Activated naive CD8-positive, alpha-beta T cell treated with anti-CD3 and anti-CD28 coated beads, Interleukin-2, amount 10 ng/mL, durations not matched to agents 7 days and 5 days (primary cell): ENCODE measurements at regions not wholly inside any gene's neighbourhood (a gene's known extent, or its start where the extent isn't known, plus 50 kb on each side); places are given as distances from the start of the nearest gene placed in this dataset.

Experiments
- ATAC-seq: fragments of 150-1000 bp; cut with Tn5 transposase; one replicate; pipeline ENCODE4 v1.10.0; 2021; ENCODE audit warnings: low read depth, moderate library complexity
- POLR2A ChIA-PET: fragments of 350-600 bp; sonication (Branson Sonifier 250); formaldehyde crosslinking; loops from one replicate; lab custom pipeline; 2021; ENCODE audit warnings: antibody characterized with exemption; lab: Charles Lee
- DNase-seq: peaks from one replicate; pipeline ENCODE4 v3.0.0; 2021
- H3K27ac Mint-ChIP-seq: one replicate; pipeline ENCODE4 v1.8.0; 2022; ENCODE audit warnings: mild to moderate bottlenecking, mixed read lengths
- H3K27me3 Mint-ChIP-seq: one replicate; pipeline ENCODE4 v1.8.0; 2022; ENCODE audit warnings: mild to moderate bottlenecking, moderate library complexity, mixed read lengths
- H3K36me3 Mint-ChIP-seq: one replicate; pipeline ENCODE4 v1.8.0; 2021; ENCODE audit warnings: mild to moderate bottlenecking, mixed read lengths
- H3K4me1 Mint-ChIP-seq: one replicate; pipeline ENCODE4 v1.8.0; 2021; ENCODE audit warnings: mixed read lengths
- H3K4me3 Mint-ChIP-seq: one replicate; pipeline ENCODE4 v1.8.0; 2022; ENCODE audit warnings: mild to moderate bottlenecking, moderate library complexity, mixed read lengths
- H3K9me3 Mint-ChIP-seq: one replicate; pipeline ENCODE4 v1.8.0; 2021; ENCODE audit warnings: mixed read lengths

DNA sequence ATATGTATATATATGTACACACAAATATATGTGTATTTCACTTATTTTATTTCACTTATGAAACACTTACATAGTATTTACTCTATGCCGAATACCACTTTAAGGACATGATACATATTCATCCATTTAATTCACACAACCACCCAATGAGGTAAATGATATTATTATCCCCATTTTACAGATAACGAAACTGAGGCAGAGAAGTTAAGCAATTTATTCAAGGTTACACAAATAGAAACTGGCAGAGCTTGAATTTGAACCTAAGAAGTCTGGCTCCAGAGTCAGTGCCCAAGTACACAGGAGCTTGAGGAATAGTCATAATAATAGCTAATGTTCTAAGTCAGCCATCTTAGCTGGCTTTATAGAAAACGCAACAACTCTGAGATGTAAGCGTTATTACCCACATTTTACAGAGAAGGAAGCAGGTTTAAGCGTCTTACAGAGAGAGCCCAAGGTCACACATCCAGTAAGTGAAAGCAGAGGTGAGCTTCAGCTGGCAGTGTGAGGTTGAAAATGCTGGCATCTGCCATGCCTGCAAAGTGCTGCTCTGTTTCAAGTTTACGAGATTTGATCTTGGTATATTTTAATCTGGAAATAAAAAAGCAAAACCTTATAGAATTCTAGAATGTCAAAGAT lies 326.9 kb downstream of the LPIN1 start:
- Mint-ChIP-seq H3K27me3 (peaks cover 1% of the 10 kb centered on the region), H3K4me1 (no peaks in the 10 kb centered on the region), H3K36me3 (no peaks in the 10 kb centered on the region), H3K9me3 (no peaks in the 10 kb centered on the region), H3K4me3 (no peak overlapping the region), H3K27ac (no peak overlapping the region)
- ATAC-seq (no peak), DNase-seq (no peak)
- POLR2A ChIA-PET, result no interaction called here

DNA sequence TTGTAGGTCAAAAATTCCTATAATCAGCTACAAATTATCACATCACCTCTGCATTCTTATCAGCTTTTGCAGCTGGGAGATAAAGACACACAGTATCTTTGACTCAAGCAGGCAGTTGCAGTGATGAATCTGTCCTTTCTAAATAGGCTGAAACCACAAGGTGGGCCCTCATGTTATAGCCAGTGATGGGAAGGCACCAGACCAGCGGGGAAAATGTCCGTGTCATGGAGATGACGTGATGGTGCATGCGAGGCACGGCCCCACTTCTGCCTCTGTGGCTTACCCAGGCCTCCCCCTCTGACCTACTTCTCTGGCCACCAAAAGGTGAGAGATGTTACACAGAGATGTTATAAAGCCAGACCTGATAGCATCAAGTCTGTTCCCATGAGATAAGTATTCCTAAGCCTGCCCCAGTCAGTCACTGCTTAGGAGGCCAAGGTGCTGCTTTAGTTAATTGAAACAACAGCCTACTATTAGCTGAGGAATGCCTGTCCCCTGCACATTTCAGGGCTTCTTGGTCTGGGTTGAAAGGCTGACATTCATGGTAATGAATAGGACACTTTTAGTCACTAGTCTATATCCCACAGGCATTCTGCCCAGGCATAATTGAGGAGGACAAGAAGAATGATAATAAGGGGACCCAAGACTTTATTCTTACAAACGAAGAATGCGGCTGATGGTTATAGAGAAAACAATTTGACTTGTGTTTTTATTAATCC lies 327.9 kb downstream of the LPIN1 start:
- no peaks in the 10 kb centered on the region for H3K4me1 Mint-ChIP-seq
- no peaks in the 10 kb centered on the region for H3K9me3 Mint-ChIP-seq
- no peak for ATAC-seq
- POLR2A ChIA-PET, result no interaction called here
- DNase-seq, result no peak
- no peak overlapping the region for H3K27ac Mint-ChIP-seq
- H3K27me3 Mint-ChIP-seq, result no peaks in the 10 kb centered on the region
- H3K4me3 Mint-ChIP-seq, result no peak overlapping the region
- no peaks in the 10 kb centered on the region for H3K36me3 Mint-ChIP-seq

DNA sequence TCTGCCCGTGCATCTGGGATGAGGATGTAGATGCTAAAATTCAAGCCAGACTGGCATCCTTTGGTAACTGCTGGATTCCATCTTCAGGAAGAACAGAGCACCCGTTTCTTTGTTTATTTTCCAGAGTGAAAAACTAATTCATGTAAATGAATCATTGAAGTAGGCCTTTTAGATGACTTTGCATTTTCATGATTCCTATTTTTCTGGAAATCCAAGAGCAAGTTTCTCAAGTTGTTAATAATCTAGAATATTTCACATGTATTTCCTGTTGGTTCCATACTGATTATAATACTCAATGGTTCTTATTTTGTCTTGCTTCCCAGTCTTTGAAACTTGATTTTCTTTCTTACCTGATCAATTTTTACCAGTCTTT lies 328.4 kb downstream of the LPIN1 start:
- POLR2A ChIA-PET, result no interaction called here
- Mint-ChIP-seq H3K4me3 (no peak overlapping the region), H3K27me3 (no peaks in the 10 kb centered on the region), H3K27ac (no peak overlapping the region), H3K36me3 (no peaks in the 10 kb centered on the region), H3K4me1 (no peaks in the 10 kb centered on the region), H3K9me3 (no peaks in the 10 kb centered on the region)
- ATAC-seq (no peak), DNase-seq (no peak)

DNA sequence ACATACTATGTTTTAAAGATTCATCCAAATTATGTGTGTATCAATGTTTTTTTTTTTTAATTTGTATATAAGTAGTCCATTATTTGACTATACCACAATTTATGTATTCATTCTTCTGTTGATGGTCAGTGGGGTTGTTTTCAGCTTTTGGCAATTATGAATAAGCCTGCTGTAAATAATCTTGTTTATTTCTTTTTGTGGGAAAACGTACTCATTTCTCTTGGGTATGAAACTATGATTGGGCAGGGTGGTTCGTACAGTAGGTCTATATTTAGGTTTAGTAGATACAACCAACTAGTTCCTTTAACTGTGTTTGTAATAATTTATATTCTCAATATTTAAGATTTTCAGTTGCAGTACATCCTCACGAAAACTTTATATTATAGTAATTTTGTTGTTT lies 329.2 kb downstream of the LPIN1 start:
- Mint-ChIP-seq H3K27ac (no peak overlapping the region), H3K4me1 (no peaks in the 10 kb centered on the region), H3K36me3 (no peaks in the 10 kb centered on the region), H3K4me3 (no peak overlapping the region), H3K9me3 (no peaks in the 10 kb centered on the region), H3K27me3 (no peaks in the 10 kb centered on the region)
- POLR2A ChIA-PET, result no interaction called here
- no peak for DNase-seq
- no peak for ATAC-seq

DNA sequence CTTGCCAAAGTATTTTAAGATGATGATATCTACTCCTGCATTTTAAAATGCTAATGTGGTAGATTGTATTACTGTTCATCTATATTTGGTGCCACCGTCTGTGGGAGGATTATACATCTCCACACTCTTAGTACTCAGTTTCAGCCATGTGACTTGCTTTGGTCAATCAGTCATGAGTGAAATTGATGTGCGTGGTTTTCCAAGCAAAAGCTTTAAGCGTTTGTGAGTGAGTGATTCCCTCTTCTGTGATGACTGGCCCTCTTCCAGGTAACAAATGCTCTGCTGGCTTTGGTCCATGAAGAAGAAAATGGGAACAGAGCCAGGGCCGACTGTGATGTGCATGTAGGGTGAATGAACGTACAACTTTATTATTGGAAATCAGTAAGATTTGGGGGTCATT lies 330.4 kb downstream of the LPIN1 start:
- no peak for DNase-seq
- no peaks in the 10 kb centered on the region for H3K36me3 Mint-ChIP-seq
- no peak overlapping the region for H3K4me3 Mint-ChIP-seq
- no peaks in the 10 kb centered on the region for H3K9me3 Mint-ChIP-seq
- H3K27ac Mint-ChIP-seq, result no peak overlapping the region
- POLR2A ChIA-PET, result no interaction called here
- peaks cover 4% of the 10 kb centered on the region for H3K4me1 Mint-ChIP-seq
- ATAC-seq, result no peak
- H3K27me3 Mint-ChIP-seq, result no peaks in the 10 kb centered on the region

GRCh38 chr2:12080360-12080759 lies 333.9 kb downstream of the LPIN1 start:
- POLR2A ChIA-PET, result no interaction called here
- H3K27ac Mint-ChIP-seq, result no peak overlapping the region

DNA sequence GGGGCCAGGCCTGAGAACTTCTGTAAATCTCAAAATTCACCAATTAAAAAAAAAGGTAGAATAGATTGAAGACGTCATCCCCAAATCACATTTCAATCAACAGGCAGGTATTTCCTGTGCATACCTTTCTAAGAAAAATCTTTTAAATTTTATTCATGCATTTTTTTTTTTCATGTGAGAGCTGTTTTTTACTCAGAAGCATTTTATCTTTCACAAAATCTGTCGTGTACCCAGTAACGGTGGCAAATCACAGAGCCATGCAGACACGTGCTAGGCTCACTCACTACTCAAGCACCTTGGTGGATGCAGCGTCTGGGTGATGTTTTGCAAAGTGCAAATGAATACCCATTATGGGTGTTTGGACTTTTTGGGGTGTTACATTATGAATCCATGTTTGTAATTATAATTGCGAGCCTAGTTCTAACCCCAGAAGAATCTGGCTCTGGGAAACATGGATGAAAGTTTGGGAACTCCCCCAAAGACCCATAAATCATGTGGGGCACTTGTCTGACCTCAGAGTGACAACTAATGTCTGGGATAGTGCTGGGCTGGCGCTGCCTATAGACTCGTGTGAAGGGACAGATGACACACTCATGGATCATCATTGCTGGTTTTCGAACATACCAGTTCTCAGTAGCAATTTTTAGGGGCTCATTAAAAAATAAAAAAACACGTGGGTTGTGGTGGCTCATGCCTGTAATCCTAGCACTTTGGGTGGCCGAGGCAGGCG lies 335.2 kb downstream of the LPIN1 start:
- ATAC-seq (no peak), DNase-seq (no peak)
- H3K27ac Mint-ChIP-seq, result no peak overlapping the region

More at GRCh38 chr2:12080360-12080759, 333.9 kb downstream of the LPIN1 start:
- Mint-ChIP-seq H3K4me1 (peaks cover 8% of the 10 kb centered on the region), H3K27me3 (no peaks in the 10 kb centered on the region), H3K9me3 (no peaks in the 10 kb centered on the region), H3K36me3 (no peaks in the 10 kb centered on the region), H3K4me3 (no peak overlapping the region)
- no peak for ATAC-seq
- DNase-seq, result no peak

GRCh38 chr2:12083081-12083581 lies 336.7 kb downstream of the LPIN1 start:
- no peaks in the 10 kb centered on the region for H3K27me3 Mint-ChIP-seq
- H3K9me3 Mint-ChIP-seq, result no peaks in the 10 kb centered on the region
- H3K36me3 Mint-ChIP-seq, result no peaks in the 10 kb centered on the region
- no peak overlapping the region for H3K27ac Mint-ChIP-seq
- H3K4me1 Mint-ChIP-seq, result peaks cover 8% of the 10 kb centered on the region
- DNase-seq (no peak), ATAC-seq (no peak)
- POLR2A ChIA-PET, result interaction anchor here (0.8 kb wide), 1 partner anchor 633 kb away, joined by 3 read pairs; no protein-coding TSS in a partner anchor
- H3K4me3 Mint-ChIP-seq, result no peak overlapping the region

More for the DNA sequence above, 335.2 kb downstream of the LPIN1 start:
- no peak overlapping the region for H3K4me3 Mint-ChIP-seq
- no peaks in the 10 kb centered on the region for H3K9me3 Mint-ChIP-seq
- no peaks in the 10 kb centered on the region for H3K36me3 Mint-ChIP-seq
- POLR2A ChIA-PET, result no interaction called here
- H3K27me3 Mint-ChIP-seq, result no peaks in the 10 kb centered on the region
- peaks cover 8% of the 10 kb centered on the region for H3K4me1 Mint-ChIP-seq

- no peak for DNase-seq
- Mint-ChIP-seq H3K9me3 (no peaks in the 10 kb centered on the region), H3K4me3 (no peak overlapping the region), H3K4me1 (peaks cover 8% of the 10 kb centered on the region), H3K27me3 (no peaks in the 10 kb centered on the region), H3K27ac (no peak overlapping the region), H3K36me3 (no peaks in the 10 kb centered on the region)
- ATAC-seq, result no peak
- POLR2A ChIA-PET, result no interaction called here
These were observed 337.4 kb downstream of the LPIN1 start for GRCh38 chr2:12083713-12084419.

GRCh38 chr2:12087175-12087574 lies 340.7 kb downstream of the LPIN1 start:
- no peak overlapping the region for H3K27ac Mint-ChIP-seq
- ATAC-seq (no peak), DNase-seq (no peak)
- H3K27me3 Mint-ChIP-seq, result no peaks in the 10 kb centered on the region
- H3K36me3 Mint-ChIP-seq, result no peaks in the 10 kb centered on the region
- H3K4me3 Mint-ChIP-seq, result no peak overlapping the region
- peaks cover 4% of the 10 kb centered on the region for H3K4me1 Mint-ChIP-seq
- POLR2A ChIA-PET, result interaction anchor here (0.7 kb wide), 1 partner anchor 415 kb away, joined by 3 read pairs; no protein-coding TSS in a partner anchor
- H3K9me3 Mint-ChIP-seq, result no peaks in the 10 kb centered on the region

GRCh38 chr2:12087671-12088380 lies 341.4 kb downstream of the LPIN1 start:
- no peak for DNase-seq
- no peak overlapping the region for H3K27ac Mint-ChIP-seq
- no peaks in the 10 kb centered on the region for H3K27me3 Mint-ChIP-seq
- H3K4me3 Mint-ChIP-seq, result no peak overlapping the region
- no peaks in the 10 kb centered on the region for H3K9me3 Mint-ChIP-seq
- POLR2A ChIA-PET, result no interaction called here
- no peak for ATAC-seq
- peaks cover 4% of the 10 kb centered on the region for H3K4me1 Mint-ChIP-seq
- no peaks in the 10 kb centered on the region for H3K36me3 Mint-ChIP-seq

DNA sequence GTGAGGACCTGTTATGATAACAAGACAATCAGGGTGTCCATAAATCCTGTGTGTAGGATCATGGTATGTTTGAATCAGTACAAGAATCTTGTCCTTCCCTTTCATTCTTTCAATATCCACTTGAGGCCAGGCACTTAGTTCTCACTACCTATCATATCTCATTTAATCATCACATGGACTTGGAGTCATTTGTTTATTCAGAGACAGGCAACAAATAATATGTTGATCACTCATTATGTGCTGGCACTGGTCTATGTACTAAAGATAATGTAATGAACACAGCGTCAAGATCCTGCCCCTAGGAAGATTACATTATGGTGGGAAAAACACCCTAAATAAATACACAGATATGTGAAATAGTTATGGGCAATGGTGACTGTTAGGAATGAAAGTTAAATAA lies 342.6 kb downstream of the LPIN1 start:
- Mint-ChIP-seq H3K4me3 (no peak overlapping the region), H3K27me3 (no peaks in the 10 kb centered on the region), H3K4me1 (peaks cover 4% of the 10 kb centered on the region), H3K9me3 (no peaks in the 10 kb centered on the region), H3K27ac (no peak overlapping the region), H3K36me3 (no peaks in the 10 kb centered on the region)
- no peak for ATAC-seq
- POLR2A ChIA-PET, result no interaction called here
- no peak for DNase-seq

DNA sequence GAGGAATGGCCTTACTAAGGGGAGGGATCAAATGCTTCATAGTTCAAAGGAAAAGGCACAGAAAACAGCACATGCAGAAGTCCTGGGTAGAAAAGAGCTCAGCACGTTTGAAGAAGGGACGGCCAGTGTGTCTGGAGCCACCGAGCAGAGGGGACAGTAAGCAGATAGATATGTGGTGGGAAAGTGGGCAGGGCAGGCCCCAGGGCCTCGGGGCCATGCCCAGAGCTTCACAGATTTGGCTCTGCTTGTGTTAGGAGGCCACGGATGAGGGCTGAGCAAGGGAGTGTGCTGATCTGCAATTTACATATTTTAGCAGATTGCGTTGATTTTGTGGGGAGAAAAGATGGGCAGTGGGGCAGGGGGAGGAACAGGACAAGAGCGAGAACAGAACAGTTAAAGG lies 343.1 kb downstream of the LPIN1 start:
- DNase-seq (no peak), ATAC-seq (no peak)
- POLR2A ChIA-PET, result no interaction called here
- Mint-ChIP-seq H3K36me3 (no peaks in the 10 kb centered on the region), H3K4me3 (no peak overlapping the region), H3K4me1 (no peaks in the 10 kb centered on the region), H3K27me3 (no peaks in the 10 kb centered on the region), H3K9me3 (no peaks in the 10 kb centered on the region), H3K27ac (no peak overlapping the region)
